Germinal center (tissue), 1 donor: ENCODE measurements at regions not wholly inside any gene's neighbourhood (a gene's known extent, or its start where the extent isn't known, plus 50 kb on each side); places are given as distances from the start of the nearest gene placed in this dataset.
"Not testable (repeated sequence)": the region's sequence is repeated elsewhere in the genome, so short reads cannot be mapped to it uniquely, and the experiment has no call there.

ENCODE experiments used
- DNase-seq: peaks from one replicate; pipeline ENCODE4 v3.0.0; 2012; ENCODE audit warnings: mixed read lengths, low spot score

GRCh38 chr6:67068781-67069180 lies 1361.8 kb upstream of the EYS start:
- DNase-seq = no peak

- DNase-seq = no peak
Observed at GRCh38 chr6:67064323-67064722, 1357.3 kb upstream of the EYS start.

GRCh38 chr6:67047996-67048395 lies 1341.0 kb upstream of the EYS start:
- DNase-seq = no peak

GRCh38 chr6:67045076-67045475 lies 1338.0 kb upstream of the EYS start:
- no peak for DNase-seq

- DNase-seq = no peak
Observed at GRCh38 chr6:67031451-67031850, 1324.4 kb upstream of the EYS start.

GRCh38 chr6:67030861-67031260 lies 1323.8 kb upstream of the EYS start:
- no peak for DNase-seq

GRCh38 chr6:67016921-67017460 lies 1310.0 kb upstream of the EYS start:
- DNase-seq = no peak

- no peak for DNase-seq
Observed at GRCh38 chr6:67011441-67011840, 1304.4 kb upstream of the EYS start.

GRCh38 chr6:67009818-67010217 lies 1302.8 kb upstream of the EYS start:
- DNase-seq = no peak

GRCh38 chr6:67003844-67004243 lies 1296.8 kb upstream of the EYS start:
- DNase-seq = no peak

GRCh38 chr6:67000121-67000520 lies 1293.1 kb upstream of the EYS start:
- DNase-seq = no peak

GRCh38 chr6:66997579-66997978 lies 1290.6 kb upstream of the EYS start:
- not testable (repeated sequence) for DNase-seq

GRCh38 chr6:66995669-66996068 lies 1288.6 kb upstream of the EYS start:
- DNase-seq = no peak

GRCh38 chr6:66993708-66994107 lies 1286.7 kb upstream of the EYS start:
- not testable (repeated sequence) for DNase-seq

GRCh38 chr6:66993272-66993671 lies 1286.2 kb upstream of the EYS start:
- DNase-seq = no peak

- DNase-seq = no peak
Observed at GRCh38 chr6:66992660-66993059, 1285.6 kb upstream of the EYS start.

- no peak for DNase-seq
Observed at GRCh38 chr6:66986940-66987339, 1279.9 kb upstream of the EYS start.

- DNase-seq = no peak
Observed at GRCh38 chr6:66985816-66986215, 1278.8 kb upstream of the EYS start.

GRCh38 chr6:66970373-66970772 lies 1263.3 kb upstream of the EYS start:
- DNase-seq = no peak

GRCh38 chr6:66965227-66965626 lies 1258.2 kb upstream of the EYS start:
- no peak for DNase-seq

GRCh38 chr6:66964216-66964615 lies 1257.2 kb upstream of the EYS start:
- no peak for DNase-seq

GRCh38 chr6:66962082-66962481 lies 1255.1 kb upstream of the EYS start:
- no peak for DNase-seq

GRCh38 chr6:66961191-66961590 lies 1254.2 kb upstream of the EYS start:
- DNase-seq = no peak

- no peak for DNase-seq
Observed at GRCh38 chr6:66949191-66949661, 1242.2 kb upstream of the EYS start.

- DNase-seq = no peak
Observed at GRCh38 chr6:66948106-66948505, 1241.1 kb upstream of the EYS start.
